NCI-H2081 treated with DMSO at 0.1 percent for 48 hours (cell line): ENCODE measurements at regions not wholly inside any gene's neighbourhood (a gene's known extent, or its start where the extent isn't known, plus 50 kb on each side); places are given as distances from the start of the nearest gene placed in this dataset.
"Not testable (repeated sequence)": the region's sequence is repeated elsewhere in the genome, so short reads cannot be mapped to it uniquely, and the experiment has no call there.

Source experiments
- DNase-seq: peaks from one replicate; lab custom pipeline; 2025; lab: John Stamatoyannopoulos, UW

- DNase-seq: no peak
These were observed 280.5 kb downstream of the TLL1 start for GRCh38 chr4:166153548-166153947.

- no peak for DNase-seq
These were observed 289.3 kb downstream of the TLL1 start for GRCh38 chr4:166162327-166162726.

GRCh38 chr4:166165829-166166420 is 292.9 kb downstream of the TLL1 start:
- peak; percentile 58 for DNase-seq

GRCh38 chr4:166169111-166169510 is 296.1 kb downstream of the TLL1 start:
- no peak for DNase-seq

GRCh38 chr4:166172619-166173018 is 299.6 kb downstream of the TLL1 start:
- DNase-seq: no peak

- DNase-seq: no peak
These were observed 301.9 kb downstream of the TLL1 start for GRCh38 chr4:166174717-166175490.

GRCh38 chr4:166182145-166182544 is 309.1 kb downstream of the TLL1 start:
- no peak for DNase-seq

GRCh38 chr4:166195101-166195500 is 322.1 kb downstream of the TLL1 start:
- DNase-seq: no peak

- DNase-seq: no peak
These were observed 324.1 kb downstream of the TLL1 start for GRCh38 chr4:166197166-166197565.

- DNase-seq: no peak
These were observed 325.0 kb downstream of the TLL1 start for GRCh38 chr4:166198041-166198440.

- DNase-seq: no peak
These were observed 325.7 kb downstream of the TLL1 start for GRCh38 chr4:166198516-166199310.

- DNase-seq: no peak
These were observed 330.0 kb downstream of the TLL1 start for GRCh38 chr4:166202991-166203390.

GRCh38 chr4:166212326-166212725 is 339.3 kb downstream of the TLL1 start:
- DNase-seq: not testable (repeated sequence)

- DNase-seq: no peak
These were observed 349.2 kb downstream of the TLL1 start for GRCh38 chr4:166222271-166222670.

- DNase-seq: no peak
These were observed 355.1 kb downstream of the TLL1 start for GRCh38 chr4:166228112-166228511.

- no peak for DNase-seq
These were observed 356.8 kb downstream of the TLL1 start for GRCh38 chr4:166229799-166230198.

GRCh38 chr4:166230841-166231240 is 357.8 kb downstream of the TLL1 start:
- no peak for DNase-seq

GRCh38 chr4:166239354-166239753 is 366.3 kb downstream of the TLL1 start:
- no peak for DNase-seq

- DNase-seq: no peak
These were observed 379.7 kb downstream of the TLL1 start for GRCh38 chr4:166252487-166253402.

- DNase-seq: no peak
These were observed 384.2 kb downstream of the TLL1 start for GRCh38 chr4:166257276-166257675.

GRCh38 chr4:166257891-166258290 is 384.9 kb downstream of the TLL1 start:
- DNase-seq: no peak

GRCh38 chr4:166259081-166259480 is 386.0 kb downstream of the TLL1 start:
- DNase-seq: no peak
